Endothelial cell of umbilical vein (primary cell): ENCODE measurements at regions not wholly inside any gene's neighbourhood (a gene's known extent, or its start where the extent isn't known, plus 50 kb on each side); places are given as distances from the start of the nearest gene placed in this dataset.

Source experiments
- BruUV-seq: library from RNA; stranded (reverse); fragments of 400-500 nt; replicated peaks from 2 replicates; lab custom pipeline; 2021; lab: Mats Ljungman, UMichigan
- CTCF ChIA-PET: fragments of 300-600, 350-600 bp; sonication (Branson Sonifier 250); formaldehyde crosslinking; loops from one replicate; lab custom pipeline; 2021; ENCODE audit warnings: antibody characterized with exemption, inconsistent platforms; lab: Charles Lee
- POLR2A ChIA-PET: fragments of 300-600, 350-600 bp; sonication (Branson Sonifier 250); formaldehyde crosslinking; loops from one replicate; lab custom pipeline; 2021; ENCODE audit warnings: antibody characterized with exemption, inconsistent platforms; lab: Charles Lee
- DNase-seq: peaks from one replicate; pipeline ENCODE4 v3.0.0-alpha.2; 2011; ENCODE audit warnings: low read depth, low spot score
- FAIRE-seq: peaks from 2 replicates; lab custom pipeline; 2011; peaks lifted over from hg19 to GRCh38; lab: Jason Lieb, UNC
- H2AFZ ChIP-seq: 2 replicates; pipeline ENCODE4 v1.6.0; 2012; ENCODE audit warnings: low read depth, low read length, control low read depth, inconsistent platforms
- H3K27ac ChIP-seq: 2 replicates; pipeline ENCODE4 v1.5.1; 2011; ENCODE audit warnings: low read depth, mild to moderate bottlenecking, control low read depth, low read length, moderate library complexity; ENCODE audit not compliant: insufficient read depth
- H3K27me3 ChIP-seq, 2 experiments: 2 replicates each; pipeline versions ENCODE4 v1.6.0 to v1.6.1; 2011; ENCODE audit warnings: low read length in 2 of 2, mixed read lengths in 1 of 2; ENCODE audit not compliant: control insufficient read depth in 2 of 2, insufficient read depth in 2 of 2
- H3K36me3 ChIP-seq, 2 experiments: 2 replicates in 1 of 2; 3 replicates in 1 of 2; pipeline ENCODE4 v1.5.1; 2011; ENCODE audit warnings: low read length in 2 of 2, mild to moderate bottlenecking in 1 of 2, moderate library complexity in 1 of 2; ENCODE audit not compliant: control insufficient read depth in 2 of 2, insufficient read depth in 2 of 2; ENCODE audit errors: extremely low read depth in 1 of 2
- H3K4me1 ChIP-seq: 3 replicates; pipeline ENCODE4 v1.5.1; 2011; ENCODE audit warnings: mild to moderate bottlenecking, low read length; ENCODE audit not compliant: control insufficient read depth, insufficient read depth; ENCODE audit errors: extremely low read depth
- H3K4me2 ChIP-seq: 2 replicates; pipeline ENCODE4 v1.6.1; 2011; ENCODE audit warnings: low read length, control low read depth, mixed read lengths; ENCODE audit not compliant: insufficient read depth
- H3K4me3 ChIP-seq, 3 experiments: fragments of 200-600 bp in 1 of 3; sonication (generic), shearing (Covaris generic) in 1 of 3; replicated peaks in 1 of 3; 2 replicates each; pipeline ENCODE4 v1.5.1; 2011 to 2016; ENCODE audit warnings: control low read depth in 3 of 3, low read length in 3 of 3, mild to moderate bottlenecking in 2 of 3, inconsistent platforms in 1 of 3, low read depth in 1 of 3, moderate library complexity in 1 of 3; ENCODE audit not compliant: insufficient read depth in 1 of 3
- H3K79me2 ChIP-seq: 2 replicates; pipeline ENCODE4 v1.6.0; 2012; ENCODE audit warnings: low read length, inconsistent platforms; ENCODE audit not compliant: control insufficient read depth, insufficient read depth
- H3K9ac ChIP-seq: replicated peaks from 2 replicates; pipeline ENCODE3; 2011; ENCODE audit warnings: low read length, control low read depth; ENCODE audit not compliant: insufficient read depth; ENCODE audit errors: extremely low read depth
- H3K9me1 ChIP-seq: replicated peaks from 3 replicates; pipeline ENCODE4 v1.6.0; 2011; ENCODE audit warnings: mild to moderate bottlenecking, low read length; ENCODE audit not compliant: control insufficient read depth, insufficient read depth; ENCODE audit errors: extremely low read depth
- H3K9me3 ChIP-seq: replicated peaks from 2 replicates; pipeline ENCODE4 v1.5.1; 2012; ENCODE audit warnings: low read length, inconsistent platforms; ENCODE audit not compliant: control insufficient read depth, insufficient read depth
- H4K20me1 ChIP-seq: replicated peaks from 2 replicates; pipeline ENCODE3; 2011; ENCODE audit warnings: mild to moderate bottlenecking, low read length; ENCODE audit not compliant: control insufficient read depth, insufficient read depth; ENCODE audit errors: extremely low read depth
- EZH2 ChIP-seq: IDR thresholded peaks from 2 replicates; pipeline ENCODE4 v1.6.1; 2012; ENCODE audit warnings: borderline replicate concordance, low read depth, mild to moderate bottlenecking, moderate library complexity, low read length, inconsistent platforms; ENCODE audit not compliant: severe bottlenecking
- FOS ChIP-seq: IDR thresholded peaks from 2 replicates; pipeline ENCODE4 v1.6.1; 2011; ENCODE audit warnings: mild to moderate bottlenecking, low read length, moderate library complexity, borderline replicate concordance; ENCODE audit not compliant: insufficient read depth
- GATA2 ChIP-seq: IDR thresholded peaks from 2 replicates; pipeline ENCODE4 v1.7.0; 2011; ENCODE audit warnings: low read depth, mild to moderate bottlenecking, moderate library complexity, mixed read lengths, low read length; ENCODE audit not compliant: insufficient read length, insufficient read depth
- JUN ChIP-seq: IDR thresholded peaks from 2 replicates; pipeline ENCODE4 v1.6.1; 2011; ENCODE audit warnings: borderline replicate concordance, low read depth; ENCODE audit not compliant: insufficient read length, insufficient read depth
- MYC ChIP-seq: IDR thresholded peaks from one replicate; pipeline ENCODE4 v1.6.1; 2011; ENCODE audit warnings: mild to moderate bottlenecking, low read depth, low read length
- POLR2A ChIP-seq: IDR thresholded peaks from 2 replicates; pipeline ENCODE4 v1.6.1; 2012; ENCODE audit warnings: low read depth, mild to moderate bottlenecking, control low read depth, low read length
- POLR2AphosphoS5 ChIP-seq: IDR thresholded peaks from 2 replicates; pipeline ENCODE4 v1.6.1; 2012; ENCODE audit warnings: low read depth, mild to moderate bottlenecking, control low read depth, low read length, moderate library complexity; ENCODE audit not compliant: insufficient read depth
- dilution Hi-C: fragments of 300-500 bp; cut with MboI; formaldehyde crosslinking; loops from one replicate; pipeline ENCODE4 v1.15.0; 2019; ENCODE audit warnings: low sequenced_read_pairs; ENCODE audit not compliant: extremely low pct_ligation_motif_present
- intact Hi-C: fragments of 100-400 bp; cut with micrococcal nuclease; formaldehyde crosslinking; loops from one replicate; pipeline ENCODE4 v1.10.0; 2022
- TF ChIP-seq, protein P1 (sequence below): IDR thresholded peaks from 2 replicates; pipeline ENCODE4 v1.6.1; 2011; ENCODE audit not compliant: insufficient read depth, insufficient read length
- TF ChIP-seq, protein P2 (sequence below), 2 donors: IDR thresholded peaks; 1 replicate in 1 of 2; 2 replicates in 1 of 2; pipeline ENCODE4 v1.5.1; 2011; ENCODE audit warnings: low read length in 2 of 2, mild to moderate bottlenecking in 2 of 2, moderate library complexity in 2 of 2, control low read depth in 1 of 2, inconsistent platforms in 1 of 2, low read depth in 1 of 2; ENCODE audit not compliant: insufficient read depth in 1 of 2; ENCODE audit errors: extremely low read depth in 1 of 2

- H4K20me1 ChIP-seq: no peaks in the 10 kb centered on the region
- H3K27ac ChIP-seq: no peak overlapping the region
- no peak overlapping the region for H3K9ac ChIP-seq
- intact Hi-C loops (no loop called here), dilution Hi-C loops (no loop called here)
- H3K4me2 ChIP-seq: no peak overlapping the region
- TF ChIP-seq EZH2: no peak
- FAIRE-seq (no peak), DNase-seq (no peak)
- POLR2A ChIA-PET: no interaction called here
- no peak overlapping the region for H3K4me3 ChIP-seq
- no peaks in the 10 kb centered on the region for H3K4me1 ChIP-seq
- H3K9me3 ChIP-seq: no peaks in the 10 kb centered on the region
- H3K9me1 ChIP-seq: no peaks in the 10 kb centered on the region
- H3K27me3 ChIP-seq: peaks cover 0 to 3% of the 10 kb centered on the region in 2 experiments
- H3K79me2 ChIP-seq: no peaks in the 10 kb centered on the region
- CTCF ChIA-PET: interaction anchor here (1.7 kb wide), 1 partner anchor 183 kb away, joined by 4 read pairs; no protein-coding TSS in a partner anchor
- no peaks in the 10 kb centered on the region for H3K36me3 ChIP-seq
- no TSS peak for BruUV-seq
- H2AFZ ChIP-seq: no peak overlapping the region
Observed at GRCh38 chr17:65477600-65477999, 83.8 kb downstream of the AXIN2 start.

- H3K4me2 ChIP-seq: no peak overlapping the region
- TF ChIP-seq FOS (no peak), EZH2 (no peak), GATA2 (no peak), POLR2A (no peak), JUN (no peak), POLR2AphosphoS5 (no peak), MYC (no peak)
- TF ChIP-seq, protein P1, sequence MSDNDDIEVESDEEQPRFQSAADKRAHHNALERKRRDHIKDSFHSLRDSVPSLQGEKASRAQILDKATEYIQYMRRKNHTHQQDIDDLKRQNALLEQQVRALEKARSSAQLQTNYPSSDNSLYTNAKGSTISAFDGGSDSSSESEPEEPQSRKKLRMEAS: no peak
- TF ChIP-seq, protein P2, sequence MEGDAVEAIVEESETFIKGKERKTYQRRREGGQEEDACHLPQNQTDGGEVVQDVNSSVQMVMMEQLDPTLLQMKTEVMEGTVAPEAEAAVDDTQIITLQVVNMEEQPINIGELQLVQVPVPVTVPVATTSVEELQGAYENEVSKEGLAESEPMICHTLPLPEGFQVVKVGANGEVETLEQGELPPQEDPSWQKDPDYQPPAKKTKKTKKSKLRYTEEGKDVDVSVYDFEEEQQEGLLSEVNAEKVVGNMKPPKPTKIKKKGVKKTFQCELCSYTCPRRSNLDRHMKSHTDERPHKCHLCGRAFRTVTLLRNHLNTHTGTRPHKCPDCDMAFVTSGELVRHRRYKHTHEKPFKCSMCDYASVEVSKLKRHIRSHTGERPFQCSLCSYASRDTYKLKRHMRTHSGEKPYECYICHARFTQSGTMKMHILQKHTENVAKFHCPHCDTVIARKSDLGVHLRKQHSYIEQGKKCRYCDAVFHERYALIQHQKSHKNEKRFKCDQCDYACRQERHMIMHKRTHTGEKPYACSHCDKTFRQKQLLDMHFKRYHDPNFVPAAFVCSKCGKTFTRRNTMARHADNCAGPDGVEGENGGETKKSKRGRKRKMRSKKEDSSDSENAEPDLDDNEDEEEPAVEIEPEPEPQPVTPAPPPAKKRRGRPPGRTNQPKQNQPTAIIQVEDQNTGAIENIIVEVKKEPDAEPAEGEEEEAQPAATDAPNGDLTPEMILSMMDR (IDR thresholded peaks at IDR 0.05; ENCODE audit: extremely low read depth in 1 of 2, insufficient read depth in 1 of 2, low read depth in 1 of 2, low read length in 2 of 2): no peak
- no TSS peak for BruUV-seq
- H3K79me2 ChIP-seq: no peaks in the 10 kb centered on the region
- H2AFZ ChIP-seq: no peak overlapping the region
- no peak overlapping the region for H3K27ac ChIP-seq
- peaks cover 2 to 3% of the 10 kb centered on the region in 2 experiments for H3K27me3 ChIP-seq
- FAIRE-seq (no peak), DNase-seq (no peak)
- POLR2A ChIA-PET: no interaction called here
- no peak overlapping the region for H3K4me3 ChIP-seq
- H3K9ac ChIP-seq: no peak overlapping the region
- H3K36me3 ChIP-seq: no peaks in the 10 kb centered on the region
- dilution Hi-C loops (no loop called here), intact Hi-C loops (no loop called here)
- H3K9me3 ChIP-seq: no peaks in the 10 kb centered on the region
- H3K4me1 ChIP-seq: no peaks in the 10 kb centered on the region
- CTCF ChIA-PET: no interaction called here
- H3K9me1 ChIP-seq: no peaks in the 10 kb centered on the region
- no peaks in the 10 kb centered on the region for H4K20me1 ChIP-seq
Observed at GRCh38 chr17:65474660-65475059, 86.8 kb downstream of the AXIN2 start.
